ENCODE measurements at regions not wholly inside any gene's neighbourhood (a gene's known extent, or its start where the extent isn't known, plus 50 kb on each side); places are given as distances from the start of the nearest gene placed in this dataset.

DNA sequence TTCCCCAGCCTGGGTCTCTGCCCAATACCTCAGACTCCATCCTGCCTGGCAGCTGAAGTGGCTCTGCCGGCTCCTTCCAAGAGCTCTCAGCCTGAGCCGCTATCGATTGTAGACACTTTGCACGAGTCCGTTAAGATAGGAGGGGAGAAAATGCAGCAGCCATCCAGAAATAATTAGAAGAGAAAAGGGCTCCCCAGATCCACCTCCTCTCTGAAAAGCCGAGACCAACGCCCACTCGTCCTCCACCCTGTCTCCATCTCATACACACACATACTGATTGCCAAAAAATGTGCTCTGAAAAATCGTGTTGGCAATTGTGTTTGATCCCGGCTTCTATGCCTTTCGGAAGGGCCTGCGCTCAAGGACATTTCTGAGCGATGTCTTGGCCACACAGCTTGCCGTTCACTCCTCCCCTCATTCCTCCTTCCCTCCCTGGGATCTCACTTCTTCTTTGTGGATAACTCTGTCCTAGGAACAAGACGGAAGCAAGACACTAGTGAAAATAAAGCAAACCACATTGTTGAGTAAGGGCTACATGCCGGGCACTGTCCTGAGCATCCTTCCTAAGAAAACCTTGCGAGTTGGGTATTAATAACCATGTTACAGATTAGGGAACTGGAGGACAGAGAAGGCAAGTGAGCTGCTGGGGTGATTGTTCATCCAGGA is 372.8 kb upstream of the MYT1L start:
- Histone ChIP-seq H3K27ac (no peak overlapping the region), H3K9me2 (ENCODE audit: insufficient read depth) (no peaks in the 10 kb centered on the region), H3K4me3 (no peak overlapping the region), H3K9me3 (ENCODE audit: insufficient read depth, low read depth) (no peaks in the 10 kb centered on the region), H3K27me3 (ENCODE audit: insufficient read depth, low read depth) (peaks cover 100% of the 10 kb centered on the region), H3K79me2 (ENCODE audit: low read depth) (no peaks in the 10 kb centered on the region), H4K20me1 (ENCODE audit: insufficient read depth) (no peaks in the 10 kb centered on the region; the same call in 1 of the 2 replicates), H3F3A (ENCODE audit: insufficient read depth, low read depth) (no peaks in the 10 kb centered on the region), H3K4me1 (replicated peaks; ENCODE audit: insufficient read depth) (no peaks in the 10 kb centered on the region), H3K36me3 (ENCODE audit: low read depth) (no peaks in the 10 kb centered on the region), H3K4me2 (no peak overlapping the region), H2AFZ (no peak overlapping the region)
- TF ChIP-seq, protein P1, sequence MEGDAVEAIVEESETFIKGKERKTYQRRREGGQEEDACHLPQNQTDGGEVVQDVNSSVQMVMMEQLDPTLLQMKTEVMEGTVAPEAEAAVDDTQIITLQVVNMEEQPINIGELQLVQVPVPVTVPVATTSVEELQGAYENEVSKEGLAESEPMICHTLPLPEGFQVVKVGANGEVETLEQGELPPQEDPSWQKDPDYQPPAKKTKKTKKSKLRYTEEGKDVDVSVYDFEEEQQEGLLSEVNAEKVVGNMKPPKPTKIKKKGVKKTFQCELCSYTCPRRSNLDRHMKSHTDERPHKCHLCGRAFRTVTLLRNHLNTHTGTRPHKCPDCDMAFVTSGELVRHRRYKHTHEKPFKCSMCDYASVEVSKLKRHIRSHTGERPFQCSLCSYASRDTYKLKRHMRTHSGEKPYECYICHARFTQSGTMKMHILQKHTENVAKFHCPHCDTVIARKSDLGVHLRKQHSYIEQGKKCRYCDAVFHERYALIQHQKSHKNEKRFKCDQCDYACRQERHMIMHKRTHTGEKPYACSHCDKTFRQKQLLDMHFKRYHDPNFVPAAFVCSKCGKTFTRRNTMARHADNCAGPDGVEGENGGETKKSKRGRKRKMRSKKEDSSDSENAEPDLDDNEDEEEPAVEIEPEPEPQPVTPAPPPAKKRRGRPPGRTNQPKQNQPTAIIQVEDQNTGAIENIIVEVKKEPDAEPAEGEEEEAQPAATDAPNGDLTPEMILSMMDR (conservative IDR thresholded peaks at IDR 0.05): no peak
- no peak for TF ChIP-seq EZH2 (IDR thresholded peaks at IDR 0.05; ENCODE audit: low read depth)
- BruUV-seq (replicated peaks): no TSS peak
- intact Hi-C loops (cut with micrococcal nuclease; ENCODE audit: unreplicated experiment): no loop called here
- CTCF ChIA-PET: no interaction called here
- POLR2A ChIA-PET (ENCODE audit: unreplicated experiment): no interaction called here
- DNase-seq: no peak

DNA sequence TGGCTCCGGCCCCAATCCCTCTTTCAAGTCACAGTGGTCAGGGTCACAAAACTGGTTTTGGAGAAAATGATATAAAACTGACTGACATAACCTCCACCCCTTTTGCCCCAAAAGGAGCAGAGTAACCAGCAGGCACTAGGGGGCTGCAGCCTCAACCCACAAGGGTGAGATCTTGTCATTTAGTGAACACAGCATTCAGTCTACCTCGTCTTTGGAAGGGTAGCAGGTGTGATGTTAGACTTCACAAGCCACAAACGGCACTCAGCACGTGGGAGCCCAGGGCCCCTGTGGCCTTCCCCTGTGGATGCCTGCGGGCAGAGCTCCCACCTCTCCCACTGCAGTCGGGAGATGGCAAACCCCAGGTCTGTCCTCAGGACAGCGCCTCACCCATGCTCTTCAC is 372.1 kb upstream of the MYT1L start:
- Histone ChIP-seq H3K9me2 (ENCODE audit: insufficient read depth) (no peaks in the 10 kb centered on the region), H3K27me3 (ENCODE audit: insufficient read depth, low read depth) (peaks cover 100% of the 10 kb centered on the region), H2AFZ (no peak overlapping the region), H3K27ac (no peak overlapping the region), H3F3A (ENCODE audit: insufficient read depth, low read depth) (no peaks in the 10 kb centered on the region), H3K36me3 (ENCODE audit: low read depth) (no peaks in the 10 kb centered on the region), H3K4me1 (replicated peaks; ENCODE audit: insufficient read depth) (no peaks in the 10 kb centered on the region), H3K79me2 (ENCODE audit: low read depth) (no peaks in the 10 kb centered on the region), H3K4me3 (no peak overlapping the region), H4K20me1 (ENCODE audit: insufficient read depth) (no peaks in the 10 kb centered on the region; the same call in 1 of the 2 replicates), H3K4me2 (no peak overlapping the region), H3K9me3 (ENCODE audit: insufficient read depth, low read depth) (no peaks in the 10 kb centered on the region)
- no peak for TF ChIP-seq EZH2 (IDR thresholded peaks at IDR 0.05; ENCODE audit: low read depth)
- TF ChIP-seq, protein P1 (conservative IDR thresholded peaks at IDR 0.05): no peak
- intact Hi-C loops (cut with micrococcal nuclease; ENCODE audit: unreplicated experiment): no loop called here
- POLR2A ChIA-PET (ENCODE audit: unreplicated experiment): no interaction called here
- CTCF ChIA-PET: no interaction called here
- no peak for DNase-seq
- BruUV-seq (replicated peaks): no TSS peak

DNA sequence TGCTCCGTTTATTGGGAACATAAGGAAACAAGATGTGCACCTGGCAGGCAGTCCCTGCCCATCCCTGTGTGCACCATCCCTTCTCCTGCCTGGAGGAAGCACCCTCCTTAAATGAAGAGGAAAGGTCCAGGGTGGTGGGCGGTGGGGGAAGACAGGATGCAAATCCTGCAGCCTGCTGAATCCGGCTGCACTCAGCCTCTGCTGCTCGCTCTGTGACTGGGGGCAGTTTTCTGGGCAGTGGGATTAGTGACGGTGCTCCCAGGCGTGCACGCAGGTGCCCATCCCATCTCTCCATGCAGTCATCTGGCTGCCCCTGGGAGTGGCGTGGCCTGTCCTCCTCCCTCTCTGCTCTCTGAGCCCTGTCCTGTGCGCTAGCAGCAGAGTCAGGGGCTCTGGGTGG is 371.3 kb upstream of the MYT1L start:
- Histone ChIP-seq H3K79me2 (ENCODE audit: low read depth) (no peaks in the 10 kb centered on the region), H3F3A (ENCODE audit: insufficient read depth, low read depth) (no peaks in the 10 kb centered on the region), H3K9me2 (ENCODE audit: insufficient read depth) (no peaks in the 10 kb centered on the region), H3K27me3 (ENCODE audit: insufficient read depth, low read depth) (peaks cover 100% of the 10 kb centered on the region), H3K9me3 (ENCODE audit: insufficient read depth, low read depth) (no peaks in the 10 kb centered on the region), H2AFZ (no peak overlapping the region), H3K27ac (no peak overlapping the region), H4K20me1 (ENCODE audit: insufficient read depth) (no peaks in the 10 kb centered on the region; the same call in 1 of the 2 replicates), H3K36me3 (ENCODE audit: low read depth) (no peaks in the 10 kb centered on the region), H3K4me2 (no peak overlapping the region), H3K4me3 (no peak overlapping the region), H3K4me1 (replicated peaks; ENCODE audit: insufficient read depth) (no peaks in the 10 kb centered on the region)
- BruUV-seq (replicated peaks): no TSS peak
- intact Hi-C loops (cut with micrococcal nuclease; ENCODE audit: unreplicated experiment): no loop called here
- POLR2A ChIA-PET (ENCODE audit: unreplicated experiment): no interaction called here
- TF ChIP-seq, protein P1 (conservative IDR thresholded peaks at IDR 0.05): no peak
- TF ChIP-seq EZH2 (IDR thresholded peaks at IDR 0.05; ENCODE audit: low read depth): no peak
- no peak for DNase-seq
- CTCF ChIA-PET: no interaction called here

All from PC-9 (cell line).